ENCODE measurements at regions not wholly inside any gene's neighbourhood (a gene's known extent, or its start where the extent isn't known, plus 50 kb on each side); places are given as distances from the start of the nearest gene placed in this dataset.
A peak's percentile ranks its signal among the peaks of the same experiment; 100 is the strongest.

GRCh38 chr21:22438428-22439086, 1440.3 kb downstream of the NCAM2 start:
- no peak for DNase-seq

- DNase-seq: no peak
These were observed 1446.8 kb downstream of the NCAM2 start for GRCh38 chr21:22444990-22445389.

- no peak for DNase-seq
These were observed 1452.3 kb downstream of the NCAM2 start for GRCh38 chr21:22450507-22450906.

GRCh38 chr21:22456241-22456640, 1458.0 kb downstream of the NCAM2 start:
- no peak for DNase-seq

GRCh38 chr21:22468893-22469292, 1470.7 kb downstream of the NCAM2 start:
- DNase-seq: no peak

GRCh38 chr21:22474403-22474802, 1476.2 kb downstream of the NCAM2 start:
- DNase-seq: no peak

GRCh38 chr21:22476214-22476613, 1478.0 kb downstream of the NCAM2 start:
- no peak for DNase-seq

GRCh38 chr21:22476726-22477646, 1478.8 kb downstream of the NCAM2 start:
- no peak for DNase-seq

- no peak for DNase-seq
These were observed 1491.8 kb downstream of the NCAM2 start for GRCh38 chr21:22490049-22490448.

GRCh38 chr21:22516230-22516629, 1518.0 kb downstream of the NCAM2 start:
- peak; percentile 37 to 44 (median 43) for DNase-seq

- no peak for DNase-seq
These were observed 1537.4 kb downstream of the NCAM2 start for GRCh38 chr21:22535630-22536029.

GRCh38 chr21:22536509-22536908, 1538.3 kb downstream of the NCAM2 start:
- peak in 2 of 3 donors; percentile 1 to 20 for DNase-seq

- DNase-seq: no peak
These were observed 1546.5 kb downstream of the NCAM2 start for GRCh38 chr21:22544747-22545146.

- no peak for DNase-seq
These were observed 1554.2 kb downstream of the NCAM2 start for GRCh38 chr21:22552390-22552789.

- no peak for DNase-seq
These were observed 1556.6 kb downstream of the NCAM2 start for GRCh38 chr21:22554690-22555316.

GRCh38 chr21:22556829-22557228, 1558.6 kb downstream of the NCAM2 start:
- DNase-seq: no peak

- no peak for DNase-seq
These were observed 1563.7 kb downstream of the NCAM2 start for GRCh38 chr21:22561946-22562345.

GRCh38 chr21:22573834-22574233, 1575.6 kb downstream of the NCAM2 start:
- DNase-seq: no peak

GRCh38 chr21:22575165-22575584, 1577.0 kb downstream of the NCAM2 start:
- DNase-seq: peak; percentile 11 to 21 (median 18)

- no peak for DNase-seq
These were observed 1581.5 kb downstream of the NCAM2 start for GRCh38 chr21:22579741-22580140.

- DNase-seq: no peak
These were observed 1583.8 kb downstream of the NCAM2 start for GRCh38 chr21:22582026-22582425.

- DNase-seq: no peak
These were observed 1586.1 kb downstream of the NCAM2 start for GRCh38 chr21:22584308-22584707.

GRCh38 chr21:22585558-22585957, 1587.3 kb downstream of the NCAM2 start:
- DNase-seq: no peak
